ENCODE measurements at regions not wholly inside any gene's neighbourhood (a gene's known extent, or its start where the extent isn't known, plus 50 kb on each side); places are given as distances from the start of the nearest gene placed in this dataset.

- Histone ChIP-seq H3K36me3 (ENCODE audit: insufficient read depth, low read length) (no peaks in the 10 kb centered on the region), H3K4me1 (ENCODE audit: insufficient read depth, low read length) (no peaks in the 10 kb centered on the region), H3K27ac (ENCODE audit: low read depth, low read length) (no peak overlapping the region), H3K4me3 (ENCODE audit: low read length in 2 of 2) (no peak overlapping the region), H3K27me3 (ENCODE audit: insufficient read depth, low read length) (no peaks in the 10 kb centered on the region), H3K9me3 (ENCODE audit: control insufficient read depth in 1 of 2, low read length in 2 of 2) (no peaks in the 10 kb centered on the region)
- CTCF ChIA-PET (ENCODE audit: partially characterized antibody), result no interaction called here
- Mint-ChIP-seq H3K4me3 (no peak overlapping the region), H3K36me3 (no peaks in the 10 kb centered on the region), H3K4me1 (no peaks in the 10 kb centered on the region), H3K27ac (peak overlapping the region in 1 of 7 donors; percentile 43), H3K9me3 (peaks cover 0 to 13% (median 9%) of the 10 kb centered on the region in 8 donors), H3K27me3 (no peaks in the 10 kb centered on the region)
- POLR2A ChIA-PET (ENCODE audit: partially characterized antibody), result no interaction called here
- DNase-seq, result no peak
- intact Hi-C loops (cut with micrococcal nuclease), result no loop called here
These were observed 128.0 kb upstream of the ADAMTS9 start for GRCh38 chr3:64815789-64816188.

DNA sequence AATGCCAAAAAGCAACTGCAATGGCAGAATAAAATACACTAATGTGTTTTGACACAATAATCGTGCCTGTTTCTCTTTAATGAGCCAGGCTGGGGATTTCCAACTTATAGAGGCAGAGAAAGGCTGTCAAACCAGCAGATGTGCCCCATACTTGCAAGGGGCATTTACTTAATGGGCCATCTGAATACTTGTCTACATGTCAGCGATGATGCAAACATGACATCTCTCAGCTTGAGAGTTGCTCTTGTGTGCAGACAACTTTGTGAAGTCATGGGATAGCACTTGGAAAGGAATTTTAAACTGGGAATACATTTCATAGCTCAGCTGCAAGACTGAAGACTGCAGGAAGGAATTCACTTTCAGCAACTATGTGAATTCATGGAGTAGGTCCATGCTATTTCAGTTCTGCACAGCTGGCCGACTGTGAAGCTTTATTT is 127.4 kb upstream of the ADAMTS9 start:
- no peaks in the 10 kb centered on the region for H3K9me3 ChIP-seq (ENCODE audit: control insufficient read depth in 1 of 2, low read length in 2 of 2)
- H3K27ac Mint-ChIP-seq, result no peak overlapping the region
- H3K36me3 ChIP-seq (ENCODE audit: insufficient read depth, low read length), result no peaks in the 10 kb centered on the region
- no peaks in the 10 kb centered on the region for H3K27me3 Mint-ChIP-seq
- no peak for DNase-seq
- no peaks in the 10 kb centered on the region for H3K4me1 ChIP-seq (ENCODE audit: insufficient read depth, low read length)
- no peak overlapping the region for H3K4me3 ChIP-seq (ENCODE audit: low read length in 2 of 2)
- H3K27me3 ChIP-seq (ENCODE audit: insufficient read depth, low read length), result no peaks in the 10 kb centered on the region
- peaks cover 0 to 13% (median 9%) of the 10 kb centered on the region in 8 donors for H3K9me3 Mint-ChIP-seq
- no peaks in the 10 kb centered on the region for H3K36me3 Mint-ChIP-seq
- CTCF ChIA-PET (ENCODE audit: partially characterized antibody), result no interaction called here
- no peak overlapping the region for H3K27ac ChIP-seq (ENCODE audit: low read depth, low read length)
- POLR2A ChIA-PET (ENCODE audit: partially characterized antibody), result no interaction called here
- intact Hi-C loops (cut with micrococcal nuclease), result no loop called here
- H3K4me1 Mint-ChIP-seq, result no peaks in the 10 kb centered on the region
- H3K4me3 Mint-ChIP-seq, result no peak overlapping the region

GRCh38 chr3:64814351-64814750 is 126.6 kb upstream of the ADAMTS9 start:
- no peaks in the 10 kb centered on the region for H3K27me3 ChIP-seq (ENCODE audit: insufficient read depth, low read length)
- H3K27ac Mint-ChIP-seq, result no peak overlapping the region
- no peaks in the 10 kb centered on the region for H3K36me3 Mint-ChIP-seq
- intact Hi-C loops (cut with micrococcal nuclease), result no loop called here
- no peak overlapping the region for H3K4me3 Mint-ChIP-seq
- H3K4me1 Mint-ChIP-seq, result no peaks in the 10 kb centered on the region
- POLR2A ChIA-PET (ENCODE audit: partially characterized antibody), result no interaction called here
- no peaks in the 10 kb centered on the region for H3K9me3 ChIP-seq (ENCODE audit: control insufficient read depth in 1 of 2, low read length in 2 of 2)
- no peaks in the 10 kb centered on the region for H3K4me1 ChIP-seq (ENCODE audit: insufficient read depth, low read length)
- peaks cover 0 to 13% (median 9%) of the 10 kb centered on the region in 8 donors for H3K9me3 Mint-ChIP-seq
- H3K27me3 Mint-ChIP-seq, result no peaks in the 10 kb centered on the region
- no peak overlapping the region for H3K4me3 ChIP-seq (ENCODE audit: low read length in 2 of 2)
- H3K36me3 ChIP-seq (ENCODE audit: insufficient read depth, low read length), result no peaks in the 10 kb centered on the region
- CTCF ChIA-PET (ENCODE audit: partially characterized antibody), result no interaction called here
- H3K27ac ChIP-seq (ENCODE audit: low read depth, low read length), result no peak overlapping the region
- no peak for DNase-seq

- Histone ChIP-seq H3K36me3 (ENCODE audit: insufficient read depth, low read length) (no peaks in the 10 kb centered on the region), H3K4me3 (ENCODE audit: low read length in 2 of 2) (no peak overlapping the region), H3K4me1 (ENCODE audit: insufficient read depth, low read length) (no peaks in the 10 kb centered on the region), H3K27me3 (ENCODE audit: insufficient read depth, low read length) (no peaks in the 10 kb centered on the region), H3K27ac (ENCODE audit: low read depth, low read length) (no peak overlapping the region), H3K9me3 (ENCODE audit: control insufficient read depth in 1 of 2, low read length in 2 of 2) (no peaks in the 10 kb centered on the region)
- Mint-ChIP-seq H3K9me3 (peaks cover 0 to 13% (median 9%) of the 10 kb centered on the region in 8 donors), H3K4me3 (no peak overlapping the region), H3K27me3 (no peaks in the 10 kb centered on the region), H3K27ac (no peak overlapping the region), H3K36me3 (no peaks in the 10 kb centered on the region), H3K4me1 (no peaks in the 10 kb centered on the region)
- CTCF ChIA-PET (ENCODE audit: partially characterized antibody), result no interaction called here
- intact Hi-C loops (cut with micrococcal nuclease), result no loop called here
- POLR2A ChIA-PET (ENCODE audit: partially characterized antibody), result no interaction called here
- DNase-seq, result no peak
These were observed 125.5 kb upstream of the ADAMTS9 start for GRCh38 chr3:64813326-64813725.

GRCh38 chr3:64809086-64809485 is 121.3 kb upstream of the ADAMTS9 start:
- Histone ChIP-seq H3K4me3 (ENCODE audit: low read length in 2 of 2) (no peak overlapping the region), H3K4me1 (ENCODE audit: insufficient read depth, low read length) (no peaks in the 10 kb centered on the region), H3K36me3 (ENCODE audit: insufficient read depth, low read length) (no peaks in the 10 kb centered on the region), H3K27ac (ENCODE audit: low read depth, low read length) (no peak overlapping the region), H3K27me3 (ENCODE audit: insufficient read depth, low read length) (no peaks in the 10 kb centered on the region), H3K9me3 (ENCODE audit: control insufficient read depth in 1 of 2, low read length in 2 of 2) (no peaks in the 10 kb centered on the region)
- POLR2A ChIA-PET (ENCODE audit: partially characterized antibody), result no interaction called here
- H3K4me1 Mint-ChIP-seq, result no peaks in the 10 kb centered on the region
- CTCF ChIA-PET (ENCODE audit: partially characterized antibody), result no interaction called here
- no peak for DNase-seq
- no peaks in the 10 kb centered on the region for H3K36me3 Mint-ChIP-seq
- no peak overlapping the region for H3K27ac Mint-ChIP-seq
- H3K27me3 Mint-ChIP-seq, result no peaks in the 10 kb centered on the region
- peaks cover 0 to 12% (median 5%) of the 10 kb centered on the region in 8 donors for H3K9me3 Mint-ChIP-seq
- no peak overlapping the region for H3K4me3 Mint-ChIP-seq
- intact Hi-C loops (cut with micrococcal nuclease), result no loop called here

DNA sequence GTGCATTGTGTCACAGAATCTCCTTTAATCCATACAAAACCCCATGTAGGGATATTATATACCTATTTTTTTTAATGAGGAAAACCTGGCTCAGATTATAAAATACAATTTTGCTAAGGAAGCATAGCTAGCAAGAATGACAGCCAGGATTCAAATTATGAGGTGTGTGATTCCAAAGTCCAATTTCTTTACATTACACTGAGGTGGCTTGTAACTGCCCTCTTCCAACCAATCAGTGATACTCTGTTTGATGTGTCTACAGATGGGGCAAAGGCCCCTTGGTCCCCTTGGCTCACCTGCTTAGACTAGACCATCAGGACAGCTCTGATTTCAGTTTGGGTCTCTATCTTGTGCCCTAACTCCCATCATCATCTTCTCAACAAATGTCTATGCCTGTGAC is 120.3 kb upstream of the ADAMTS9 start:
- H3K4me1 ChIP-seq (ENCODE audit: insufficient read depth, low read length), result no peaks in the 10 kb centered on the region
- no peak overlapping the region for H3K27ac ChIP-seq (ENCODE audit: low read depth, low read length)
- no peaks in the 10 kb centered on the region for H3K36me3 Mint-ChIP-seq
- peaks cover 0 to 8% (median 5%) of the 10 kb centered on the region in 8 donors for H3K9me3 Mint-ChIP-seq
- intact Hi-C loops (cut with micrococcal nuclease), result no loop called here
- H3K4me1 Mint-ChIP-seq, result no peaks in the 10 kb centered on the region
- H3K27ac Mint-ChIP-seq, result no peak overlapping the region
- H3K4me3 Mint-ChIP-seq, result no peak overlapping the region
- H3K4me3 ChIP-seq (ENCODE audit: low read length in 2 of 2), result no peak overlapping the region
- CTCF ChIA-PET (ENCODE audit: partially characterized antibody), result no interaction called here
- H3K36me3 ChIP-seq (ENCODE audit: insufficient read depth, low read length), result no peaks in the 10 kb centered on the region
- no peak for DNase-seq
- H3K27me3 Mint-ChIP-seq, result no peaks in the 10 kb centered on the region
- H3K27me3 ChIP-seq (ENCODE audit: insufficient read depth, low read length), result no peaks in the 10 kb centered on the region
- H3K9me3 ChIP-seq (ENCODE audit: control insufficient read depth in 1 of 2, low read length in 2 of 2), result no peaks in the 10 kb centered on the region
- POLR2A ChIA-PET (ENCODE audit: partially characterized antibody), result no interaction called here

- H3K27me3 Mint-ChIP-seq, result no peaks in the 10 kb centered on the region
- Histone ChIP-seq H3K9me3 (ENCODE audit: control insufficient read depth in 1 of 2, low read length in 2 of 2) (no peaks in the 10 kb centered on the region), H3K27ac (ENCODE audit: low read depth, low read length) (no peak overlapping the region), H3K36me3 (ENCODE audit: insufficient read depth, low read length) (no peaks in the 10 kb centered on the region), H3K27me3 (ENCODE audit: insufficient read depth, low read length) (no peaks in the 10 kb centered on the region), H3K4me1 (ENCODE audit: insufficient read depth, low read length) (no peaks in the 10 kb centered on the region), H3K4me3 (ENCODE audit: low read length in 2 of 2) (no peak overlapping the region)
- DNase-seq, result no peak
- ChIA-PET POLR2A (ENCODE audit: partially characterized antibody) (no interaction called here), CTCF (ENCODE audit: partially characterized antibody) (no interaction called here)
- no peaks in the 10 kb centered on the region for H3K4me1 Mint-ChIP-seq
- peaks cover 0 to 4% (median 3%) of the 10 kb centered on the region in 8 donors for H3K9me3 Mint-ChIP-seq
- intact Hi-C loops (cut with micrococcal nuclease), result no loop called here
- no peak overlapping the region for H3K27ac Mint-ChIP-seq
- no peaks in the 10 kb centered on the region for H3K36me3 Mint-ChIP-seq
- H3K4me3 Mint-ChIP-seq, result no peak overlapping the region
These were observed 119.1 kb upstream of the ADAMTS9 start for GRCh38 chr3:64806668-64807605.

All from CD4-positive, alpha-beta memory T cell (primary cell).